GM19455 (cell line): ENCODE measurements at regions not wholly inside any gene's neighbourhood (a gene's known extent, or its start where the extent isn't known, plus 50 kb on each side); places are given as distances from the start of the nearest gene placed in this dataset.

ENCODE experiments used
- ATAC-seq: cut with Tn5 transposase; IDR thresholded peaks from one replicate; pipeline ENCODE4 v1.9.1; 2021; ENCODE audit not compliant: unreplicated experiment

DNA sequence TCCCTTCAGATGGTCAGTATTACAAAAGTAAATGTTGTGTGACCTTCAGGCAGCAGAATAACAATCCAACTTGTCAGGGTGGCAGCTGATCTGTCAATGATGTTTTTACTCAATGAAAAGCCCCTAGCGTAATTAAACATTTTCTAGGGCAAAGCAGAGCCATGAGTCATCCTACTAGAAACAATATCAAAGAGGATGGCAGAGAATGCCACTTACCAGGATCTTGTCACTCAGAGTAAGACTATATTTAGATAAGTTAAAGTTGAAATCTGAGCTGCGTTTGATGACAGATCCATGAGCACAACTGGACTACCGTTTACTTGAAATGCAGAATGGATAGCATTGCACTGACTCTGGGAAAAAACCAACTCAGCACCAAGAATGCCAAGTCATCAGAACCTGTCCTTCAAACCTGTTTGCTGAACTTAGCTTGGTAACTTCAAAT, 612.6 kb upstream of the ACVR2A start:
- no peak for ATAC-seq

- ATAC-seq, result peak; percentile 69
Measured at GRCh38 chr2:147231607-147232006, 613.2 kb upstream of the ACVR2A start.

DNA sequence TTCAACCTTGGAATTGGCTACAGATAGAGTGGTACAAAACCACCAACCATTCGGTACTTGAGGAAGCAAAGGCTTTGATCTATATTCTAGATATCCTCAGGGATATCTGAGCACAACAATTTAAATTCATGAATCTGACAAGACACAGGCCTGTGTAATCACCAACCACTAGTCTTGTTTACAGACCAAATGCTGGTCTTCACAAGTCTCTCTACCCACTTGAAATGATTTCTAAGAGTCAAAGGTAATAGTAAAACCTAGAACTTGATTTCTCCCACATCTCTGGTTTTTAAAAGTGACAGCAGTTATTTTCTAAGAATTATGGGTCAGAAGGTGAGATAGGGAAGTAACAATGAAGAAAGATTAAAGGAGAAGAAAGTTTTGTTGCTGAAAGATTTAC, 613.7 kb upstream of the ACVR2A start:
- peak; percentile 17 for ATAC-seq

- ATAC-seq, result no peak
Measured at GRCh38 chr2:147227313-147227712, 617.5 kb upstream of the ACVR2A start.

GRCh38 chr2:147224070-147224469, 620.8 kb upstream of the ACVR2A start:
- no peak for ATAC-seq

DNA sequence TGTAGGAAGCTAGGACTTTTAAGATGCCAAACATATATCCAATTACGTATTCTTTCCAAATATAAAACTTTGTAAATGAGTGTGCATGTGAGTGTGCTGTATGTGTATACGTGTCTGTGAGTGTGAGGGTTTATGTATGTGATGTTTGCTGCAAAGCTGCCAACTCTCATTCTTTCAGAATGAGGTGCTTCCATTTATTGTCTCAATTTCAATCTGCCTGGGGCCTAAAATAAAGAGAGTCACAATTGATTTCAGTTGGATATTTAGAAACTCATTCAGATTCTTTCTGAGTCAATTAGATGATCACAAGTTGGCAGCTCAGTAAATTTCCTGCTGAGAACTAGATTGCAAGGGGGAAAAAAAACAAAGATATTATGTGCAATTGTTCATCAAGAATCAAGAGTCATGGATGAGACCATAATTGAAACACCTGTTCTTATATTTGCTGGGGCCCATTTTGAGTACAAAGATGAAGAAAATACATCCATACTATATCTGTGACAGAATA, 621.2 kb upstream of the ACVR2A start:
- no peak for ATAC-seq

DNA sequence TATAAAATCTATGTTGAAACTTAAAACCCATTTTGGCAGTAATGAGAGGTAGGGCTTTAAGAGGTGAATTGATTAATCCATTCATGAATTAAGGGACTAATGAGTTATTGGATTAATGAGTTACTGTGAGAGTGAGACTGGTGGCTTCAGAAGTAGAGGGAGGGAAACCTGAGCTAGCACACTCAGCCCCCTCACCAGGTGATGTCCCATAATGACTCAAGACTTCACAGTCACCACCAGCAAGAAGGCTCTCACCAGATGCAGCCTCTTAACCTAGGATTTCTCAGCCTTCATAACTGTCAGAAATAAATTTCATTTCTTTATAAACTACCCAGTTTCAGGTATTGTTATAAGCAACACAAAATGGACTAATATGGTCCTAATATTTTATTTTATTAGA, 621.7 kb upstream of the ACVR2A start:
- ATAC-seq, result no peak

- no peak for ATAC-seq
Measured at GRCh38 chr2:147222506-147222905, 622.3 kb upstream of the ACVR2A start.

DNA sequence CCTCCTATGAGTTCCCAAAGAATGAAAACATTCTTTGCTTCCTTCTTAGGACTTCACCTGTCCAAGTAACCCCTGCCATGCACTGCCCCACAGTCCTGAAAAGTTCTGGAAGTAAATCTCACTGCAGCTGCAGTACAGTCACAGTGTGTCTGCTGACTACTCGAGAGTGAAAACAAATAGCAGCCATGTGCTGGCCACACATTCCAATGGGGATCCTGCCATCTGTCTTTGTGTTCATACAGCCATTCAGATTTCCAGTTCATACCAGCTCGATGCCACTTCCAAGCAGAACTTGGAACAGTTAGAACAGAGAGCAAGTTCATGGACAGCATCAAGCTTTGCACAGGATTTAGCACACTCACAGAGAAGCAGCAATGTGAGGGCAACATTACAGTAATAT, 629.9 kb upstream of the ACVR2A start:
- ATAC-seq, result no peak

GRCh38 chr2:147211484-147211883, 633.3 kb upstream of the ACVR2A start:
- ATAC-seq, result no peak

- no peak for ATAC-seq
Measured at GRCh38 chr2:147204102-147204501, 640.7 kb upstream of the ACVR2A start.

- ATAC-seq, result no peak
Measured at GRCh38 chr2:147198651-147199171, 646.1 kb upstream of the ACVR2A start.

GRCh38 chr2:147197754-147198483, 646.9 kb upstream of the ACVR2A start:
- no peak for ATAC-seq

DNA sequence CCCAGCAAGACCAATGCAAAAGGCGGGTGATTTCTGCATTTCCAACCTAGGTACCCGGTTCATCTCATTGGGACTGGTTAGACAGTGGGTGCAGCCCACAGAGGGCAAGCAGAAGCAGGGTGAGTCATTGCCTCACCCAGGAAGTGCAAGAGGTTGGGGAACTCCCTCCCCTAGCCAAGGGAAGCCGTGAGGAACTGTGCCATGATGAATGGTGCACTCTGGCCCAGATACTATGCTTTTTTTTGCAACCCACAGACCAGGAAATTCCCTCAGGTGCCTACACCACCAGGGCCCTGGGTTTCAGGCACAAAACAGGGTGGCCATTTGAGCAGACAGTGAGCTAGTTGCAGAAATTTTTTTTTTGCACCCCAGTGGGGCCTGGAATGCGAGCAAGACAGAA, 662.6 kb upstream of the ACVR2A start:
- peak; percentile 62 for ATAC-seq

DNA sequence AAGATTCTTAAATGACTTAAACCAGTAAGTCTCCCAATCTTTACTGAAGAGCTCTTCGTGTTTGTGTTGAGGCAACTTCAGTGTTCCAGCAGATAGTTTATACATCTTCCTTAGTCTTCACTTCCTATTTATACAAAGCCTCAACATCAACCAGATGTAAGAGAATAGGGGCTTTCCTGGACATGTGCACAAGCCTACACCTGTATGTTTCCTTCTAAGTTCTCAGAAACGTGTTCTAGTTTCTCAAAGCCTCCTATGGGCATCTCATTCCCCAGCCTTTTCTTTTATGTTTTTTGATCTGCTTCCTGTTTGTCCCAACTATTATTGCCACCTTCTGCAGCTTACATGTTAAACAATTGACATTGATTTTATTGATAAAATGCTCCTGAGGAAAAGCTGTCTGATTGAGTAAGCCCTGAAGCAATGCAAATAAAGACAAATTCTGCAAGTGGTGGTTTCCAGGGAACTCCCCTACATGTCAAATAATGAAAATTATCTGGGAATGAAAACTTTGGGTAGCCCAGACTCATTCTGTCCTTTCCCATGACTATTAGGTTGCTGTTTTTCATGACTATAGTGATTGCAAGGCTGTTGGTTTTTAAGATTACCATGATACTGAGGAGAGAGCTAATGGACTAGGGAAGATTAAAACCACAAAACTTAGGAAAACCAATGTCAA, 663.3 kb upstream of the ACVR2A start:
- ATAC-seq, result peak; percentile 62

DNA sequence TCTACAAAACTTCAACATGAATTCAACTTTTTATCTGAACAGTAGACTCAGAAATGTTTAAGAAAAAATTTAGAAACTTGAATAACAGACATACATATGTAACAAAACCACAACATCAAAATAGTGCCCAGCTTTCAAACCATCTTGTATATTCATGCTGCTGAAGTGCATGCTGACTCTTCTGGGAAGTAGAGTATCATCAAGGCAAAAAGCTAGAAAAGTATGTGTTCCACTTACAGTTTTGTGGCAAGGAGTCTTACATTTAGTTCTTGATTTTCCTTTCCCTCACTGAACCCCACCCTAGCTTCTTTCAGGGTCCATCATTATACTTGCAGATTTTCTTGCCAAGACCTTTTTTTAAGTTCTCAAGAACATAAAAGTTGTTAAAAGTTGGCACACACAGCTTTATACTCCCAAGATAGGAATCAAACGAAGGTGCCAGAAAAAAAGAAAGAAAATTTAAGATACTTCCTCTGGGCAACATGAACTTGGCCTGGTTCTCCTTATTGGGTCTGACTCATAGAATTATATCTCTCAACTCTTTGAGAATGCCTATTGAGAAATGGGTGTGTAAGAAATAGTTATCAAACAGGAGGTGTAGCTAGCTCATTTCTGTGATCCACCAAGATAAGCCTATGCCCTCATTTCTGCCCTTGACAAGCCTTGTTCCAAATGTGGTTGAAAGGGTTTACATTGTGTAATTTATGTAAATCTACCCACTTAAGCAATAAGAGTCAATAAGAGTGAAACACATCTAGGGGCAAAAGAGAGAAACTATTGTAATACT, 667.6 kb upstream of the ACVR2A start:
- no peak for ATAC-seq

- ATAC-seq, result no peak
Measured at GRCh38 chr2:147174824-147175254, 670.0 kb upstream of the ACVR2A start.

GRCh38 chr2:147173798-147174197, 671.0 kb upstream of the ACVR2A start:
- ATAC-seq, result no peak

DNA sequence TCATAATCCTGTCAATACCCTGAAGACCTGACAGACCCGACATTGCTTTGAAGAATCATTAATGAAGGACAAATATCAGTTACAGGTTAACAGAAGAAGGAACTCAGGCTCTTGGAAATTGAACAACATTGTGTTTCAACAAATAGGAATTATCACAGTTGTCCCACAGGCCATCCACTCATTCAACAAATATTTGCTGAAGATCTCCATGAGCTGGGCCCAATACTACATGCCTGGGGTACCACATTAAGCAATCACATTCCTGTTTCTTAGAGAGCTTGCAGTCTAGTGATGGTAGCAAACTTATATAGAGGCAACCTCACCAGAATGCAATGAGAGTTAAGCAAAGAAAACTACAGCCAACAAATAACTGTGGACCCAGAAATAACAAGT, 671.6 kb upstream of the ACVR2A start:
- no peak for ATAC-seq

GRCh38 chr2:147172493-147173188, 672.2 kb upstream of the ACVR2A start:
- no peak for ATAC-seq

- ATAC-seq, result no peak
Measured at GRCh38 chr2:147171941-147172340, 672.9 kb upstream of the ACVR2A start.
